Adrenal gland (tissue), 5 donors: ENCODE measurements at regions not wholly inside any gene's neighbourhood (a gene's known extent, or its start where the extent isn't known, plus 50 kb on each side); places are given as distances from the start of the nearest gene placed in this dataset.

Experiments
- POLR2A ChIP-seq, 2 donors: fragments of 450-650 bp; IDR thresholded peaks; one replicate each; pipeline ENCODE4 v1.6.1; 2017; ENCODE audit warnings: antibody characterized with exemption in 2 of 2, mild to moderate bottlenecking in 2 of 2, moderate library complexity in 1 of 2
- TF ChIP-seq, protein P1 (sequence below), 6 experiments: fragments of 450-650 bp in 4 of 6; fragments of 200-600 bp in 2 of 6; sonication (generic) in 1 of 6; IDR thresholded peaks; 1 replicate in 5 of 6; 2 replicates in 1 of 6; pipeline versions ENCODE4 v1.5.1 to v1.8.0; 2016 to 2021; ENCODE audit warnings: antibody characterized with exemption in 6 of 6, mild to moderate bottlenecking in 2 of 6, moderate library complexity in 1 of 6
- donor health status: DM: no; HTN: no; CAD: no.

DNA sequence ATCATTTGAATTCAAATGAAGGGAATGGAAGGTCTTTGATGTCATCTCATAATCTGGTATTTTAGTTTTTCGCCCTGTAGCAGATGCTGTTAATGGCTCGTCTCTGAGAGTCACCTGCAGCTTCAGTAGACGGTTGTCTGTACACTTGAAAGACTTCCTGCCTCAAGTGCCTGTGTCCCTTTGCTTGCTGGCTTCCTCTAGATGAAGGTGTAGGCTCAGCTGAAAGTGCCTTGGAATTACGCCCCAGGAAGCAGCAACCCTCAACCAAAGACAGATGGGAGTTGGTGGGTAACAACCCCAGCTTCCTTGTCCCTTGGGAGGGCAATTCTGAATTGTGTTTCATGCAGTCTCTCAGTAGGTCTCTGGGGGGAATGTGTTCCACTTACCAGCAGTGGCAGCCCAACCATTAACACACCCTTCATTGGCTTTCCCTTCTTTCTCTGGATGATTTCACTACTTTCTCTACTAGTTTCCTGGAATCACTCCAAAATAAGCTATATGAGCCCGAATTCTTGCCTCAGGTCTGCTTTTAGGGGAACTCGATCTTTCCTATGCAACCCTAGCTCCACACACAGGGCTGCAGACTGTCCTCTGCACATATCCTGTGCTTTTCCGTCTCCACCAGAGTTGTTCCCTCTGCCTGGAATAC, 395.6 kb downstream of the DMAC1 start:
- TF ChIP-seq, protein P1, sequence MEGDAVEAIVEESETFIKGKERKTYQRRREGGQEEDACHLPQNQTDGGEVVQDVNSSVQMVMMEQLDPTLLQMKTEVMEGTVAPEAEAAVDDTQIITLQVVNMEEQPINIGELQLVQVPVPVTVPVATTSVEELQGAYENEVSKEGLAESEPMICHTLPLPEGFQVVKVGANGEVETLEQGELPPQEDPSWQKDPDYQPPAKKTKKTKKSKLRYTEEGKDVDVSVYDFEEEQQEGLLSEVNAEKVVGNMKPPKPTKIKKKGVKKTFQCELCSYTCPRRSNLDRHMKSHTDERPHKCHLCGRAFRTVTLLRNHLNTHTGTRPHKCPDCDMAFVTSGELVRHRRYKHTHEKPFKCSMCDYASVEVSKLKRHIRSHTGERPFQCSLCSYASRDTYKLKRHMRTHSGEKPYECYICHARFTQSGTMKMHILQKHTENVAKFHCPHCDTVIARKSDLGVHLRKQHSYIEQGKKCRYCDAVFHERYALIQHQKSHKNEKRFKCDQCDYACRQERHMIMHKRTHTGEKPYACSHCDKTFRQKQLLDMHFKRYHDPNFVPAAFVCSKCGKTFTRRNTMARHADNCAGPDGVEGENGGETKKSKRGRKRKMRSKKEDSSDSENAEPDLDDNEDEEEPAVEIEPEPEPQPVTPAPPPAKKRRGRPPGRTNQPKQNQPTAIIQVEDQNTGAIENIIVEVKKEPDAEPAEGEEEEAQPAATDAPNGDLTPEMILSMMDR (IDR thresholded peaks at IDR 0.05) = no peak
- no peak for TF ChIP-seq POLR2A (IDR thresholded peaks at IDR 0.05)
